ENCODE measurements at regions not wholly inside any gene's neighbourhood (a gene's known extent, or its start where the extent isn't known, plus 50 kb on each side); places are given as distances from the start of the nearest gene placed in this dataset.
"Not testable (repeated sequence)": the region's sequence is repeated elsewhere in the genome, so short reads cannot be mapped to it uniquely, and the experiment has no call there.

GRCh38 chr18:106054-106851, 52.1 kb upstream of the USP14 start:
- H3K56ac ChIP-seq (ENCODE audit: extremely low read depth, insufficient read depth, low read length); H4K5ac ChIP-seq (ENCODE audit: low read depth, low read length); H4K20me1 ChIP-seq (ENCODE audit: insufficient read depth, low read length); H3K14ac ChIP-seq (replicated peaks; ENCODE audit: low read depth, low read length); H2AFZ ChIP-seq (replicated peaks; ENCODE audit: low read length, poor library complexity); H2BK20ac ChIP-seq (ENCODE audit: low read depth, low read length); CTCF ChIA-PET; ATAC-seq (ENCODE audit: low read depth); H3K4me3 ChIP-seq (ENCODE audit: insufficient read depth, low read depth, low read length); H2AK5ac ChIP-seq (ENCODE audit: low read depth, low read length); H3K18ac ChIP-seq (ENCODE audit: low read depth, low read length); in situ Hi-C loops (cut with MboI; ENCODE audit: low sequenced_read_pairs); H3K36me3 ChIP-seq (ENCODE audit: control insufficient read depth, insufficient read depth, low read length); POLR2A ChIA-PET (ENCODE audit: unreplicated experiment); H4K8ac ChIP-seq (ENCODE audit: low read depth in 2 of 2, low read length in 2 of 2); H3K4me2 ChIP-seq (ENCODE audit: low read depth, low read length); H3K27me3 ChIP-seq (ENCODE audit: control insufficient read depth, insufficient read depth, low read length); H3K9me3 ChIP-seq (ENCODE audit: control insufficient read depth, insufficient read depth, low read length); H3K9me1 ChIP-seq (ENCODE audit: insufficient read depth, low read length); H3K23ac ChIP-seq (ENCODE audit: low read depth, low read length); H3K9ac ChIP-seq (ENCODE audit: low read depth, low read length); H2BK15ac ChIP-seq (ENCODE audit: low read depth, low read length); H2BK120ac ChIP-seq (ENCODE audit: low read depth, low read length); DNase-seq; H3K4me1 ChIP-seq (ENCODE audit: control insufficient read depth, insufficient read depth, low read length); H3K79me1 ChIP-seq (ENCODE audit: low read depth in 1 of 2, low read length in 2 of 2); BruUV-seq (replicated peaks); H2BK5ac ChIP-seq (ENCODE audit: low read depth, low read length, poor library complexity, severe bottlenecking); dilution Hi-C loops (cut with HindIII; ENCODE audit: low sequenced_read_pairs, unreplicated experiment); H3K4ac ChIP-seq (ENCODE audit: low read depth, low read length); H2AK9ac ChIP-seq (replicated peaks; ENCODE audit: low read depth, low read length, poor library complexity); H4K91ac ChIP-seq (ENCODE audit: insufficient read depth, low read depth, low read length); intact Hi-C loops (cut with micrococcal nuclease); H3K27ac ChIP-seq (ENCODE audit: insufficient read depth, low read length): not testable (repeated sequence)
- WGBS, 2 experiments (ENCODE audit: extremely low coverage in 2 of 2, insufficient read length in 1 of 2) = no CpG with 5 or more reads among the region's 4 CpGs
